Psoas muscle (tissue), 7 donors: ENCODE measurements at regions not wholly inside any gene's neighbourhood (a gene's known extent, or its start where the extent isn't known, plus 50 kb on each side); places are given as distances from the start of the nearest gene placed in this dataset.
"Not testable (repeated sequence)": the region's sequence is repeated elsewhere in the genome, so short reads cannot be mapped to it uniquely, and the experiment has no call there.

Experiments
- ATAC-seq, 4 donors: fragments of 200-7000 bp; cut with Tn5 transposase; one replicate each; pipeline ENCODE4 v1.9.1; 2020; ENCODE audit warnings: moderate library complexity in 3 of 4, mild to moderate bottlenecking in 2 of 4
- DNase-seq, 2 donors: peaks; one replicate each; pipeline ENCODE4 v3.0.0-alpha.2; 2020
- H3K27ac ChIP-seq: fragments of 200-600 bp; one replicate; pipeline ENCODE4 v1.8.0; 2022
- H3K27me3 ChIP-seq, 3 donors: fragments of 200-600 bp in 1 of 3; one replicate each; pipeline versions ENCODE4 v1.6.1 to v1.8.0; 2013 to 2022; ENCODE audit warnings: low read length in 2 of 3, mild to moderate bottlenecking in 2 of 3, moderate library complexity in 1 of 3; ENCODE audit not compliant: insufficient read depth in 3 of 3
- H3K36me3 ChIP-seq, 2 donors: fragments of 200-600 bp in 1 of 2; one replicate each; pipeline versions ENCODE4 v1.6.1 to v1.8.0; 2013 to 2022; ENCODE audit warnings: low read depth in 1 of 2, mild to moderate bottlenecking in 1 of 2, moderate library complexity in 1 of 2; ENCODE audit not compliant: insufficient read depth in 1 of 2
- H3K4me1 ChIP-seq: fragments of 200-600 bp; one replicate; pipeline ENCODE4 v1.8.0; 2022
- H3K4me3 ChIP-seq: fragments of 200-600 bp; one replicate; pipeline ENCODE4 v1.8.0; 2022; ENCODE audit warnings: mild to moderate bottlenecking
- H3K9me3 ChIP-seq: fragments of 200-600 bp; one replicate; pipeline ENCODE4 v1.8.0; 2022
- WGBS, 3 donors: extraction: QIAGEN DNeasy Blood & Tissue Kit; methylation state at CpG; one replicate each; pipeline versions ENCODE4 v1.1.6 to v1.1.7; 2013; 5-methylcytosine and 5-hydroxymethylcytosine counted together
- intact Hi-C, 2 donors: fragments of 100-400 bp; cut with DNase I; formaldehyde crosslinking; loops; one replicate each; pipeline versions ENCODE4 v1.11.0 to v1.14.2; 2022
- TF ChIP-seq, protein P1 (sequence below): fragments of 200-600 bp; IDR thresholded peaks from one replicate; pipeline ENCODE4 v1.8.0; 2022; ENCODE audit warnings: antibody characterized with exemption
- donor health status: healthy with polysubstance abuse.
- donor health status: DM: no; HTN: no; CAD: no; lungs with moderate emphysema.
- donor health status: Bipolar disorder and iron deficiency.
- donor health status: healthy.
- donor health status: DM: yes; HTN: yes; CAD: no.
- donor health status: DM: no; HTN: no; CAD: no.
- donor health status: DM: yes; HTN: yes; CAD: no.

DNA sequence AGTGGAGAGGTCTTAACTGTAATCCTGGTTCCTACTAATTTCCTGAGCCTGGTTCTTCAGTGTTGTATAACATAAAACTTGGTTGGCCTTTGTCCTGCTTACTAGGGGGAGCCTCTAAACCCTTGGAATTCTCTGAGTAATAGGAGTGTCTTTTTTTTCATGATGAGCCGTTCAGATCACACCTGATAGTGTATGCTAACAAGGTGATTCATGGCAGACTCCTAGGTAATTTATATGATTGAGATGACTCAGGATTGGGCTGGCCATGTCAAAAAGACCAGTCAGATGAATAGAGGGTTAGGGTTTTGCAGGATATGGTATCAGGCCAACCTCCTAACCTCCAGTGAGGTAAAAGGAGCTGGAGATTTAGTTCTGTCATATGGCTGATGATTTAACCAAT, 135.8 kb upstream of the KLF12 start:
- 11 to 48% (median 42%) methylated on average over 1 of the region's 1 CpG for WGBS, 3 donors
- H3K9me3 ChIP-seq: peaks cover 7% of the 10 kb centered on the region
- H3K36me3 ChIP-seq: no peaks in the 10 kb centered on the region
- H3K4me3 ChIP-seq: no peak overlapping the region
- DNase-seq: no peak
- H3K4me1 ChIP-seq: no peaks in the 10 kb centered on the region
- TF ChIP-seq, protein P1, sequence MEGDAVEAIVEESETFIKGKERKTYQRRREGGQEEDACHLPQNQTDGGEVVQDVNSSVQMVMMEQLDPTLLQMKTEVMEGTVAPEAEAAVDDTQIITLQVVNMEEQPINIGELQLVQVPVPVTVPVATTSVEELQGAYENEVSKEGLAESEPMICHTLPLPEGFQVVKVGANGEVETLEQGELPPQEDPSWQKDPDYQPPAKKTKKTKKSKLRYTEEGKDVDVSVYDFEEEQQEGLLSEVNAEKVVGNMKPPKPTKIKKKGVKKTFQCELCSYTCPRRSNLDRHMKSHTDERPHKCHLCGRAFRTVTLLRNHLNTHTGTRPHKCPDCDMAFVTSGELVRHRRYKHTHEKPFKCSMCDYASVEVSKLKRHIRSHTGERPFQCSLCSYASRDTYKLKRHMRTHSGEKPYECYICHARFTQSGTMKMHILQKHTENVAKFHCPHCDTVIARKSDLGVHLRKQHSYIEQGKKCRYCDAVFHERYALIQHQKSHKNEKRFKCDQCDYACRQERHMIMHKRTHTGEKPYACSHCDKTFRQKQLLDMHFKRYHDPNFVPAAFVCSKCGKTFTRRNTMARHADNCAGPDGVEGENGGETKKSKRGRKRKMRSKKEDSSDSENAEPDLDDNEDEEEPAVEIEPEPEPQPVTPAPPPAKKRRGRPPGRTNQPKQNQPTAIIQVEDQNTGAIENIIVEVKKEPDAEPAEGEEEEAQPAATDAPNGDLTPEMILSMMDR: no peak
- H3K27me3 ChIP-seq: no peaks in the 10 kb centered on the region
- no peak overlapping the region for H3K27ac ChIP-seq
- no peak for ATAC-seq
- intact Hi-C loops: no loop called here

DNA sequence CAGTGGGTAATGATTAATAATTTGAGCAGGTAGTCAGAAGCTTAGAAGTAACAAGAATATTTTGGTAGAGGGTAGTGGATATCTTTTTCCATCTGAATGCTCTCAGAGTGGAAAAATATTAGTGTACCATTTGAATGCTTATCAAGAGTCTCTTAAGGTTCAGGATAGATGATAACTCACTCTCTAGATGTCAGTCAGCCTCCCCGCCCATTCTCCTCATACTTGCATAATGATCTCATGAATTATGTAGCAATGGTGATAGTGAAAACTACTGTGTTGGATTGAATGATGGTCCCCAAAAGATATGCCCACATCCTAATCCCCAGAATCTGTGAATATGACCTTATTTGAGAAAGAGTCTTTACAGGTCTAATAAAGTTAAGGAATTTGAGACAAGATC, 132.7 kb upstream of the KLF12 start:
- DNase-seq (no peak), ATAC-seq (no peak)
- 91 to 100% (median 95%) methylated on average over 1 of the region's 1 CpG for WGBS, 3 donors
- Histone ChIP-seq H3K4me1 (no peaks in the 10 kb centered on the region), H3K36me3 (no peaks in the 10 kb centered on the region), H3K27ac (no peak overlapping the region), H3K9me3 (peaks cover 15% of the 10 kb centered on the region), H3K4me3 (no peak overlapping the region), H3K27me3 (no peaks in the 10 kb centered on the region)
- intact Hi-C loops: no loop called here
- TF ChIP-seq, protein P1: no peak

DNA sequence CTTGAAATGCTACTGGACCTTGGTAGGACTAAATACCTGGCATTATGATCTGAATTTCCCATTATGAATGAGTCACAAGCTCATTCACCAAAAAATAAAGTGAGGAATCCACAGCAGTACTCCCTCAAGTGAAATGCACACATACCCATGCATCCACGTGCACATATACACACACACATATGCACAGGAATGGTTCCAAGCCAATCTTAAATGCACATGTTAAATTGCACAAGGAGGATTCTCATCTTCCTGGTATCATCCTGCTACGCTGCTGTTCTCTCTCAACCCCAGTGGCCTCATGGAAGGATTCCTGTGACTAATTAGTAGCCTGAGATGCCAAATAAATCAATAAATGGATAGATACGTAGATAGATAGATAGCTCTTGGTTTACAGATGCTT, 132.1 kb upstream of the KLF12 start:
- DNase-seq: no peak
- no peak overlapping the region for H3K4me3 ChIP-seq
- H3K27me3 ChIP-seq: no peaks in the 10 kb centered on the region
- no peaks in the 10 kb centered on the region for H3K4me1 ChIP-seq
- TF ChIP-seq, protein P1: no peak
- no peaks in the 10 kb centered on the region for H3K36me3 ChIP-seq
- intact Hi-C loops: no loop called here
- WGBS, 3 donors: 76 to 89% (median 77%) methylated on average over 3 of the region's 3 CpGs
- H3K9me3 ChIP-seq: peaks cover 15% of the 10 kb centered on the region
- H3K27ac ChIP-seq: no peak overlapping the region
- ATAC-seq: no peak

DNA sequence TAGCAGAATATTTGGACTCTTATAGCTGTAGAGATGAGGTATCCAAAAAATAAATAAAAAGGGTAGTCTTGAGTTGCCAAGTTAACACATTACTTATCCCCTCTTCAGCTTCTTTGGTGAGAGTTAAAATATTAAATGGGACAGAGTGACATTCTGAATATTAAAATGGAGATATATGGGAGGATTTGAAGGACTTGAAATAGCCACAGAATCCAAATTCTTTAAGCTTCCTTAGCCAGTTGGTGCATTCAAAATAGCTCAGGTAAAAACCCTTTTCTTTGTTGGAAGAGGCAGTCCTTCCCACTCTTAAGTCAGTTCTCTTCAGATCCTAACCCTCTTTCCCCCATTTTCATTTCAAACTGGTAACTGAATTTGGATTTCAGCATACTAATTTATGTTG, 130.1 kb upstream of the KLF12 start:
- Histone ChIP-seq H3K9me3 (peaks cover 15% of the 10 kb centered on the region), H3K27me3 (no peaks in the 10 kb centered on the region), H3K36me3 (no peaks in the 10 kb centered on the region), H3K27ac (no peak overlapping the region), H3K4me3 (no peak overlapping the region), H3K4me1 (no peaks in the 10 kb centered on the region)
- ATAC-seq: no peak
- DNase-seq: no peak
- intact Hi-C loops: no loop called here
- TF ChIP-seq, protein P1: no peak

DNA sequence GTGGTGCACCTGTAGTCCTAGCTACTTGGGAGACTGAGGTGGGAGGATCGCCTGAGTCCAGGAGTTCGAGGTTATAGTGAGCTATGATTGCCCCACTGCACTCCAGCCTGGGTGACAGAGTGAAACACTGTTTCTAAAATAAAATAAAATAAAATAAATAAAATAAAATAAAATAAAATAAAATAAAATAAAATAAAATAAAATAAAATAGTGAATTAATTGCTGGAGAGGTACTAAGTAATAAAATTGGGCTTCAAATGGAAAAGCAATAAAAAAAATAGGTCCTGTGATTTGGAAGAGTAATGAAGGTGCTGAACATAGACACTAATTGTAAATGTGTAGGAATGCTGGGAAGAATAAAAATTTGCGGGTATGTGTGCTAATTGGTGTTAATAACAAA, 126.2 kb upstream of the KLF12 start:
- intact Hi-C loops, H3K27me3 ChIP-seq, ATAC-seq, DNase-seq, H3K4me3 ChIP-seq, H3K36me3 ChIP-seq, H3K27ac ChIP-seq, H3K4me1 ChIP-seq: not testable (repeated sequence)
- 96 to 97% (median 96%) methylated on average over 3 of the region's 3 CpGs for WGBS, 3 donors
- H3K9me3 ChIP-seq: peaks cover 11% of the 10 kb centered on the region
